Retina (tissue), 1 donor: ENCODE measurements at regions not wholly inside any gene's neighbourhood (a gene's known extent, or its start where the extent isn't known, plus 50 kb on each side); places are given as distances from the start of the nearest gene placed in this dataset.

Source experiments
- DNase-seq: peaks from one replicate; pipeline ENCODE4 v3.0.0-alpha.2; 2016

GRCh38 chr22:47300698-47301405 is 538.4 kb downstream of the TBC1D22A start:
- DNase-seq, result no peak

- DNase-seq, result no peak
Measured at GRCh38 chr22:47299863-47300697, 537.6 kb downstream of the TBC1D22A start.

- DNase-seq, result no peak
Measured at GRCh38 chr22:47299211-47299862, 536.9 kb downstream of the TBC1D22A start.

- DNase-seq, result no peak
Measured at GRCh38 chr22:47298017-47298785, 535.8 kb downstream of the TBC1D22A start.

GRCh38 chr22:47297261-47298016 is 535.0 kb downstream of the TBC1D22A start:
- DNase-seq, result no peak

- DNase-seq, result no peak
Measured at GRCh38 chr22:47296405-47297260, 534.2 kb downstream of the TBC1D22A start.

GRCh38 chr22:47295982-47296381 is 533.5 kb downstream of the TBC1D22A start:
- DNase-seq, result no peak

GRCh38 chr22:47295226-47295901 is 532.9 kb downstream of the TBC1D22A start:
- DNase-seq, result no peak

- DNase-seq, result no peak
Measured at GRCh38 chr22:47294576-47294975, 532.1 kb downstream of the TBC1D22A start.

GRCh38 chr22:47294222-47294532 is 531.7 kb downstream of the TBC1D22A start:
- DNase-seq, result no peak

GRCh38 chr22:47293368-47294221 is 531.1 kb downstream of the TBC1D22A start:
- no peak for DNase-seq

GRCh38 chr22:47292546-47293320 is 530.3 kb downstream of the TBC1D22A start:
- no peak for DNase-seq

GRCh38 chr22:47291565-47292495 is 529.4 kb downstream of the TBC1D22A start:
- no peak for DNase-seq

- no peak for DNase-seq
Measured at GRCh38 chr22:47290706-47291430, 528.4 kb downstream of the TBC1D22A start.

GRCh38 chr22:47289336-47289985 is 527.0 kb downstream of the TBC1D22A start:
- no peak for DNase-seq

GRCh38 chr22:47288680-47289079 is 526.2 kb downstream of the TBC1D22A start:
- DNase-seq, result no peak
